ENCODE measurements at regions not wholly inside any gene's neighbourhood (a gene's known extent, or its start where the extent isn't known, plus 50 kb on each side); places are given as distances from the start of the nearest gene placed in this dataset.

DNA sequence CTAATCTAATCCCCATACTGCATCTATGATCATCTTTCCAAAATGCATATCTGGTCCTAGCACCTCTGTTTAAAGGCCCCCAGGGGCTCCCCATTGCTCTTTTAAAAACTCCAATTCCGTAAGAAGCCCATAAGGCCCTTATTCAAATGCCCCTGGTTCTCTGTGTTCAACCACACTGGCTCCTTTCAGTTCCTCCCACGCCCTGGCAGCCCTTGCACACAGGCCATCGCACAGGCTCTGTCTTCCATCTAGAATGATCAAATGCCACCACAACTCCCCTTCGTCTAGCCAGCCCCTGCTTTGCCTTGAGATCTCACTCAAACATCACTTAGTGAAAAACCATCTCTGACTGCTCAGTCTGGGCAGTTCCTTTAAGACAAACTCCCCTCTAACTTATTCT, 112.9 kb upstream of the LYZL2 start:
- TF ChIP-seq, protein P1, sequence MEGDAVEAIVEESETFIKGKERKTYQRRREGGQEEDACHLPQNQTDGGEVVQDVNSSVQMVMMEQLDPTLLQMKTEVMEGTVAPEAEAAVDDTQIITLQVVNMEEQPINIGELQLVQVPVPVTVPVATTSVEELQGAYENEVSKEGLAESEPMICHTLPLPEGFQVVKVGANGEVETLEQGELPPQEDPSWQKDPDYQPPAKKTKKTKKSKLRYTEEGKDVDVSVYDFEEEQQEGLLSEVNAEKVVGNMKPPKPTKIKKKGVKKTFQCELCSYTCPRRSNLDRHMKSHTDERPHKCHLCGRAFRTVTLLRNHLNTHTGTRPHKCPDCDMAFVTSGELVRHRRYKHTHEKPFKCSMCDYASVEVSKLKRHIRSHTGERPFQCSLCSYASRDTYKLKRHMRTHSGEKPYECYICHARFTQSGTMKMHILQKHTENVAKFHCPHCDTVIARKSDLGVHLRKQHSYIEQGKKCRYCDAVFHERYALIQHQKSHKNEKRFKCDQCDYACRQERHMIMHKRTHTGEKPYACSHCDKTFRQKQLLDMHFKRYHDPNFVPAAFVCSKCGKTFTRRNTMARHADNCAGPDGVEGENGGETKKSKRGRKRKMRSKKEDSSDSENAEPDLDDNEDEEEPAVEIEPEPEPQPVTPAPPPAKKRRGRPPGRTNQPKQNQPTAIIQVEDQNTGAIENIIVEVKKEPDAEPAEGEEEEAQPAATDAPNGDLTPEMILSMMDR (IDR thresholded peaks at IDR 0.05): no peak
- TF ChIP-seq ZFX (IDR thresholded peaks at IDR 0.05; ENCODE audit: borderline replicate concordance): no peak
